ENCODE measurements at regions not wholly inside any gene's neighbourhood (a gene's known extent, or its start where the extent isn't known, plus 50 kb on each side); places are given as distances from the start of the nearest gene placed in this dataset.

GRCh38 chr1:88188038-88188437, 496.0 kb upstream of the PKN2 start:
- DNase-seq = no peak

- DNase-seq = no peak
Observed at GRCh38 chr1:88189525-88189924, 494.5 kb upstream of the PKN2 start.

GRCh38 chr1:88191917-88192316, 492.2 kb upstream of the PKN2 start:
- DNase-seq = no peak

- no peak for DNase-seq
Observed at GRCh38 chr1:88194542-88194941, 489.5 kb upstream of the PKN2 start.

- DNase-seq = no peak
Observed at GRCh38 chr1:88200545-88200944, 483.5 kb upstream of the PKN2 start.

GRCh38 chr1:88204111-88204510, 480.0 kb upstream of the PKN2 start:
- no peak for DNase-seq

- DNase-seq = no peak
Observed at GRCh38 chr1:88204612-88205167, 479.4 kb upstream of the PKN2 start.

- no peak for DNase-seq
Observed at GRCh38 chr1:88208389-88208788, 475.7 kb upstream of the PKN2 start.

GRCh38 chr1:88210103-88210787, 473.8 kb upstream of the PKN2 start:
- no peak for DNase-seq

- DNase-seq = no peak
Observed at GRCh38 chr1:88216441-88216840, 467.6 kb upstream of the PKN2 start.

- no peak for DNase-seq
Observed at GRCh38 chr1:88217386-88217785, 466.7 kb upstream of the PKN2 start.

GRCh38 chr1:88219521-88219920, 464.6 kb upstream of the PKN2 start:
- no peak for DNase-seq

GRCh38 chr1:88221411-88221810, 462.7 kb upstream of the PKN2 start:
- no peak for DNase-seq

- no peak for DNase-seq
Observed at GRCh38 chr1:88224906-88225305, 459.2 kb upstream of the PKN2 start.

- no peak for DNase-seq
Observed at GRCh38 chr1:88228114-88228513, 456.0 kb upstream of the PKN2 start.

- DNase-seq = no peak
Observed at GRCh38 chr1:88230126-88230525, 453.9 kb upstream of the PKN2 start.

- no peak for DNase-seq
Observed at GRCh38 chr1:88237058-88237457, 447.0 kb upstream of the PKN2 start.

GRCh38 chr1:88239205-88239604, 444.9 kb upstream of the PKN2 start:
- DNase-seq = no peak

GRCh38 chr1:88247666-88248065, 436.4 kb upstream of the PKN2 start:
- no peak for DNase-seq

- DNase-seq = no peak
Observed at GRCh38 chr1:88250915-88251314, 433.2 kb upstream of the PKN2 start.

- no peak for DNase-seq
Observed at GRCh38 chr1:88252745-88253144, 431.3 kb upstream of the PKN2 start.

- DNase-seq = no peak
Observed at GRCh38 chr1:88265606-88266005, 418.5 kb upstream of the PKN2 start.

GRCh38 chr1:88266051-88266450, 418.0 kb upstream of the PKN2 start:
- DNase-seq = no peak

- no peak for DNase-seq
Observed at GRCh38 chr1:88272216-88272615, 411.9 kb upstream of the PKN2 start.

- DNase-seq = no peak
Observed at GRCh38 chr1:88274431-88274830, 409.6 kb upstream of the PKN2 start.

All from stimulated activated CD4-positive, alpha-beta T cell treated with anti-CD3 and anti-CD28 coated beads, Interleukin-15, amount 100 ng/mL, for 24 hours (primary cell).